ENCODE measurements at regions not wholly inside any gene's neighbourhood (a gene's known extent, or its start where the extent isn't known, plus 50 kb on each side); places are given as distances from the start of the nearest gene placed in this dataset.

DNA sequence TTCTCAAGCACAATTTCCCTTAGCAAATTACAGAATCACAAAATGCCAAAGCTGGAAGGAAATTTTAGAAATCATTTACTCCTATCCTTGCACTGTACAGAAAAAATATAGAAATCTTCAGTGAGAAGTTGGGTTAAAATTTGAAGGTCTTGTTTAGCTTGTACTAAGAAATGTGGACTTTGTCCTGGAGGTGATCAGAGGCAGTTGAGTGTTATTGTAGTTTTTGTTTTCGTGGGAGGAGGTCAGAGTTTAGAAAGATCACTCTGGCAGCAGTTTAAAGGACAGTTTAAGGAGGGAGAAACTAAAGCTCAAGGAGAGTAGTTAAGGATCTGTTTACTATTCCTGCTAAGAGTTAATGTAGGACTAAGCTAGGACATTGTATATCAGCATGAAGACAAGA, 54.4 kb upstream of the CXorf51B start:
- TF ChIP-seq, protein P1, sequence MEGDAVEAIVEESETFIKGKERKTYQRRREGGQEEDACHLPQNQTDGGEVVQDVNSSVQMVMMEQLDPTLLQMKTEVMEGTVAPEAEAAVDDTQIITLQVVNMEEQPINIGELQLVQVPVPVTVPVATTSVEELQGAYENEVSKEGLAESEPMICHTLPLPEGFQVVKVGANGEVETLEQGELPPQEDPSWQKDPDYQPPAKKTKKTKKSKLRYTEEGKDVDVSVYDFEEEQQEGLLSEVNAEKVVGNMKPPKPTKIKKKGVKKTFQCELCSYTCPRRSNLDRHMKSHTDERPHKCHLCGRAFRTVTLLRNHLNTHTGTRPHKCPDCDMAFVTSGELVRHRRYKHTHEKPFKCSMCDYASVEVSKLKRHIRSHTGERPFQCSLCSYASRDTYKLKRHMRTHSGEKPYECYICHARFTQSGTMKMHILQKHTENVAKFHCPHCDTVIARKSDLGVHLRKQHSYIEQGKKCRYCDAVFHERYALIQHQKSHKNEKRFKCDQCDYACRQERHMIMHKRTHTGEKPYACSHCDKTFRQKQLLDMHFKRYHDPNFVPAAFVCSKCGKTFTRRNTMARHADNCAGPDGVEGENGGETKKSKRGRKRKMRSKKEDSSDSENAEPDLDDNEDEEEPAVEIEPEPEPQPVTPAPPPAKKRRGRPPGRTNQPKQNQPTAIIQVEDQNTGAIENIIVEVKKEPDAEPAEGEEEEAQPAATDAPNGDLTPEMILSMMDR (IDR thresholded peaks at IDR 0.05): no peak
- TF ChIP-seq POLR2A (IDR thresholded peaks at IDR 0.05): no peak
